CD4-positive, alpha-beta T cell treated with Interleukin-15 for 4 hours (primary cell): ENCODE measurements at regions not wholly inside any gene's neighbourhood (a gene's known extent, or its start where the extent isn't known, plus 50 kb on each side); places are given as distances from the start of the nearest gene placed in this dataset.
"Not testable (repeated sequence)": the region's sequence is repeated elsewhere in the genome, so short reads cannot be mapped to it uniquely, and the experiment has no call there.

Experiments
- DNase-seq: peaks from one replicate; pipeline ENCODE4 v3.0.0-alpha.2; 2020; ENCODE audit warnings: low spot score

- no peak for DNase-seq
Measured at GRCh38 chr20:59460352-59460751, 144.0 kb upstream of the PHACTR3 start.

GRCh38 chr20:59461526-59461925, 142.8 kb upstream of the PHACTR3 start:
- no peak for DNase-seq

- no peak for DNase-seq
Measured at GRCh38 chr20:59462249-59462648, 142.1 kb upstream of the PHACTR3 start.

GRCh38 chr20:59463541-59463940, 140.8 kb upstream of the PHACTR3 start:
- DNase-seq = no peak

GRCh38 chr20:59466107-59466815, 138.1 kb upstream of the PHACTR3 start:
- no peak for DNase-seq

GRCh38 chr20:59468831-59469230, 135.5 kb upstream of the PHACTR3 start:
- no peak for DNase-seq

GRCh38 chr20:59469267-59470252, 134.8 kb upstream of the PHACTR3 start:
- DNase-seq = no peak

- no peak for DNase-seq
Measured at GRCh38 chr20:59470521-59470920, 133.8 kb upstream of the PHACTR3 start.

- no peak for DNase-seq
Measured at GRCh38 chr20:59471653-59472421, 132.5 kb upstream of the PHACTR3 start.

- no peak for DNase-seq
Measured at GRCh38 chr20:59473742-59474141, 130.6 kb upstream of the PHACTR3 start.

- DNase-seq = no peak
Measured at GRCh38 chr20:59481067-59481466, 123.3 kb upstream of the PHACTR3 start.

GRCh38 chr20:59481477-59482018, 122.8 kb upstream of the PHACTR3 start:
- DNase-seq = no peak

- no peak for DNase-seq
Measured at GRCh38 chr20:59482351-59483187, 121.8 kb upstream of the PHACTR3 start.

- no peak for DNase-seq
Measured at GRCh38 chr20:59483481-59483880, 120.9 kb upstream of the PHACTR3 start.

- no peak for DNase-seq
Measured at GRCh38 chr20:59484228-59484627, 120.1 kb upstream of the PHACTR3 start.

- DNase-seq = no peak
Measured at GRCh38 chr20:59485576-59486454, 118.5 kb upstream of the PHACTR3 start.

- not testable (repeated sequence) for DNase-seq
Measured at GRCh38 chr20:59488459-59488858, 115.9 kb upstream of the PHACTR3 start.

GRCh38 chr20:59490196-59491004, 113.9 kb upstream of the PHACTR3 start:
- DNase-seq = not testable (repeated sequence)

GRCh38 chr20:59491884-59492283, 112.5 kb upstream of the PHACTR3 start:
- DNase-seq = no peak
